ENCODE measurements at regions not wholly inside any gene's neighbourhood (a gene's known extent, or its start where the extent isn't known, plus 50 kb on each side); places are given as distances from the start of the nearest gene placed in this dataset.
A peak's percentile ranks its signal among the peaks of the same experiment; 100 is the strongest.
"Not testable (repeated sequence)": the region's sequence is repeated elsewhere in the genome, so short reads cannot be mapped to it uniquely, and the experiment has no call there.

DNA sequence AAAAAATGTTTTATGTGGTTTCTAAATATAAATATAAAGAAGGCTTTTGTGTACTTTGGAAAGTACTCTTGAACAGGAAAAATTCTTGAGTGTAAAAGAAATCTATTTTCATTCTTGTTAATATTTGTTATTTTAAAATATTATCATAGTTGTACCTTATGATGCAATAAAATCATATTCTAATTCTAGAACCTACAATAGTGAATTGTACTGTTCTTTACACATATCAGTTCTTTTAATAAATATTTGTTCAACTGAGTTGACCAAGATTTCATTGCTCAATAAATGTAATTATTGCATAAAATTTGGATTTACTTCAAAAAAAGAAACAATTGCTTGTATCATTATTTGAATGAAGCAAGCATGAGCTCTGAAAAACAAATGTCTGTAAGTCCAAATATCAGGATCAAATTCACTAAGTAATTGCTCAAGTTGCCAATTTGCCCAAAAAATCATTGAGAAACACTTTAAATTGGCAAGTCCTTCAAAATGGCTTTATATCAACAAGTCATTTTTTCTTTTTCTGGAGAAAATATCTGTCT lies 191.6 kb upstream of the SLC16A7 start:
- no peak for FAIRE-seq

DNA sequence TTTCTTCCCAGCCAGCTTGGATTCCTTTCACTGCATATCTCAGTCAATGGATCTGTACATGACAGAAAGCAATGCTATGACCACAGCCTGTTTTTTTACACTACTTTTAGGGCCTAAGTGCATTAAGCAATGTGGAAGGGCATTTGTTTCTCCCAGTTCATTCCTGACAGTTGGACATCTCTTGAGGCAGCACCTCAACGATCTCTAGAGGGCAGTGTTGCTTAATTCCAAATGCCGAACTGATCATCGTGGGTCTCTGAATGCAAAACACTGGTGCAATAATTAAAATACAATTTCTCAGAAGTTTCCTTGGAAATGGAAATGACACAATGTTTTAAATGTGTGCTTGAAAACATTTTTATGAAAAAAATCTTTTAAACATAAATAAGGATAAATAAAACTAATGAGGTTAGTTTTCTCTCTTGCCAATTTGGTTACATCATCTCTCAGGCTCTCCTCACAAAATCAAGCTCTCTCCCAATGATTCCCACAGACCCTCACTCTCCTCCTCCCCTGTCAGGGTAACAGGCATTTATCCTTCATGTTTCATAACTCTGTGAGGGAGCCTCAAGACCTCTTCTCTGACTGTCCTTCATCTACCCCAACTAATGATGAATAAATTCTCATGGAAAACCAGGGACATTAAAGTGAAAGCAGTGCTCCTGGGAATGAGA lies 192.4 kb upstream of the SLC16A7 start:
- peak; percentile 56 for FAIRE-seq

DNA sequence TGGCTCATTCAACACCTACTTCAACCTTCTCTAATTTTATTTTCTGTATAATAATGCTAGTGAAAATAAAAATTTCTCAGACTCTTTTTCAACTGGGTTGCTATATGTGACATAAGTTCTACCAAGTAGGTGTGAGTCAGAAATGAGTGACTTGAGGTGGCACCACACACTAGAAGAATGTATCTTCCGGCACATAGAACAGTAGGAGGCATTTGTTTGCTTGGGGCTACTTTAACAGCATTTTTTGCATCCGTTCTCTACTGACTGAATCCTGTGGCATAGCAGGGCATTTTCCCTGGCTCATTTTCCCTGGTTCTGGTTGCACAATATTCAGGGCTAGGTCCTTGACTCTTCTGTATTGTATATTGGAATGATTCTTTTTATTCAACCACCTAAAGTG lies 194.0 kb upstream of the SLC16A7 start:
- no peak for FAIRE-seq

DNA sequence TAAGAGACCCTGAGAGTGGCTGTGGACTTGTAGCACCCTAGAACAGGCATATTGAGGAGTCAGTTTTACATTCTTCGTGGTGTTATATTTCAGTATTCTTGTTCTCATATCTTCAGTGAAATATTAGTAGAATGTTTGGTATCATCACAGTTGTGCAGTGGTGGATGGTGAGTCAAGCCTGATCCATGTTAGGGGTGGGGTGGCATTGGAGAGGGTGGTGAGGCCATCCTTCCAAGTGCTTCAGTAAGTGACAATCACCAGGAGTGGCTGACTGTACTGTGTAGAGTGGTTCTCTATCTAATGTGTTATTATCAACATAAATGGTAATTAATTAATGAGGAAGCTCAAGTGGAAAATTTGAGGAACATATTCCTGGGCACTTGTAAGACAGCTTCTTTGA lies 197.7 kb upstream of the SLC16A7 start:
- FAIRE-seq = no peak

DNA sequence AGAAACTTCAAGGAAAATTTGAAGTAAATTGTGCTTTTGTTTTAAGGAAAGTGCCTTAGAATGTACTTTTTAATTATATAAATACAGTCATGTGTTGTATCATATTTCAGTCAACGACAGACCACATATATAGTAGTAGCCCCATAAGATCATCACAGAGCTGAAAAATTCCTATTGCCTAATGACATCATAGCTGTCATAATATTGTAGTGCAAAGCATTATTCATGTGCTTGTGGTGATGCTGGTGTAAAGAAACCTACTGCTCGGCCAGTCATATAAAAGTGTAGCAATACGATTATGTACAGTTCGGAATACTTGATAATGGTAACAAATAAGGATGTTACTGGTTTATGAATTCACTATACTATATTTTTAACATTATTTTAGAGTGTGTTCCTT lies 198.9 kb upstream of the SLC16A7 start:
- FAIRE-seq = no peak

DNA sequence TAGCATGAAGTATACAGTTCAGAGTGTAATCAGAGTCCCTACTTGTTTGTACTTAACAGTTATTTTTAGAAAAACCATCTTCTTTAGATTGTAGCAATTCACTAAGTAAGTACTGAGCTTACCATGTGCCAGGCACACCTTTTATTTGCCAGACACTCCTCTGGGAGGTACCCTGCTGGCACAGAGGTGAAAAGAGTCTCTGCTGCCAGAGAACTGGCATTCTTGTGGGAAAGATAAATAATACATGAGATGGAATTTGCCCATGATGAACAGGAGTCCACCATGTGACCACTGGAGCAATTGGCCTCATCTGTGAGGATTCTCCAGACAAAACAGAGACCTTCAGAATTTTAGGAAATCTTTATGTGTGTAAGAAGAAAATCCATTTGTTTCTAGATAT lies 199.3 kb upstream of the SLC16A7 start:
- no peak for FAIRE-seq

DNA sequence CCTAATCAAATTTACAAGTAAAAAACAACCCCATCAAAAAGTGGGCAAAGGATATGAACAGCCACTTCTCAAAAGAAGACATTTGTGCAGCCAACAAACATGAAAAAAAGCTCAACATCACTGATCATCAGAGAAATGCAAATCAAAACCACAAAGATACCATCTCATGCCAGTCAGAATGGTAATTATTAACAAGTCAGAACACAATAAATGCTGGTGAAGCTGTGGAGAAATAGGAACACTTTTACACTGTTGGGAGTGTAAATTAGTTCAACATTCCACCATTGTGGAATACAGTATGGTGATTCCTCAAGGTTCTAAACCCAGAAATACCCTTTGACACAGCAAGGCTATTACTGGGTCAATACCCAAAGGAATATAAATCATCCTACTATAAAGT lies 200.5 kb upstream of the SLC16A7 start:
- FAIRE-seq = not testable (repeated sequence)

DNA sequence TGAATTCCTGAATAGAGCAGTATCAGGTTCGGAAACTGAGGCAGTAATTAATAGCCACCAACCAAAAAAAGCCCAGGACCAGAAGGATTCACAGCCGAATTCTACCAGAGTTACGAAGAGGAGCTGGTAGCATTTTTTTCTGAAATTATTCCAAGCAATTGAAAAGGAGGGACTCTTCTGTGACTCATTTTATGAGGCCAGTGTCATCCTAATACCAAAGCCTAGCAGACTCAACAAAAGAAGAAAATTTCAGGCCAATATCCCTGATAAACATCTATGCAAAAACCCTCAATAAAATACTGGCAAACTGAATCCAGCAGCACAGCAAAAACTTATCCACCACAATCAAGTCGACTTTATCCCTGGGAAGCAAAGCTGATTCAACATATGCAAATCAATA lies 202.3 kb upstream of the SLC16A7 start:
- FAIRE-seq = no peak

DNA sequence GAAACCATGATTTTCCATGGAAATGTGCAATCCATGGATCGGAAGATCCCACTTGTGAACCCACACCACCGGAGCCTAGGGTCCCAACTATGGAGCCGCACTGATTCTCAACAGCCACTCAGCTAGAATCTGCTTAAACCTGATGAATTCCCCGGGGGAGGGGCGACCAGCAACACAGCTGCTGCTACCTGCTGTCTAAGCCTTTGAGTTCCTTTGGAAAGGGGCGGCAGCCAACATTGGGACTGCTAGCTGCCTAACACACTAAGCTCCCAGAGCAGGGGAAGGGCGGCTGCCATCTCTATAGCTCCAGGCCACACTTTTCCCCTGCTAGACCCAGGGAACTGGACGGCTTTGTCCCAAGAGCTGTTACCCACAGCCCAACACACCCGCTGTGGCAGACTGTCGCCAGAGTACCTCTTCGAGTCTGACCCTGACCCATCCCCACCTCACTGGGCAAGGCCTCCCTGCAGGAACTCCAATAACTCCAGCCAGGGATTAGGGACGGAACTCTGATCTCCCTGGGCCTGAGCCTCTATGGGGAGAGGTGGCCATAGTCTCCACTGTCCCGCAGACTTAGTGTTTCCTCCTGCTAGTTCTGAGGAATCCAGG lies 205.8 kb upstream of the SLC16A7 start:
- FAIRE-seq = no peak

DNA sequence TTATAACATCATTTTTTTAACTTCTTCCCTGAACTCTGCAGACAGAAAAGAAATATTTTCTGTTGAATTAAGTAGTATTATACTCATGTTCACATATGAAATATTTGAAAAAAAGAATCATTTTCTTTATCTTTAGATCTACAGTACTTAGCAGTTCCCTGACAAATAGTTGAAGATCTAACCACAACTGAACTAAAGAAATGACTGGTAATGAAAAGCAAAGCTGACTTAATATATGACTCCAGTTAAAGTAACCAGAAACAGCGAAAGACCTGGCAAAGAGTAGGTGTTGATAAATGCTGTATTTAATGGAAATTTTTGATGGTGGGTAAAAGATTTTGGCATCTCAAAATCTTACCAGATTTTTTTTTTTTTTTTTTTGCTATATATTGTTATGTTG lies 207.1 kb upstream of the SLC16A7 start:
- no peak for FAIRE-seq

DNA sequence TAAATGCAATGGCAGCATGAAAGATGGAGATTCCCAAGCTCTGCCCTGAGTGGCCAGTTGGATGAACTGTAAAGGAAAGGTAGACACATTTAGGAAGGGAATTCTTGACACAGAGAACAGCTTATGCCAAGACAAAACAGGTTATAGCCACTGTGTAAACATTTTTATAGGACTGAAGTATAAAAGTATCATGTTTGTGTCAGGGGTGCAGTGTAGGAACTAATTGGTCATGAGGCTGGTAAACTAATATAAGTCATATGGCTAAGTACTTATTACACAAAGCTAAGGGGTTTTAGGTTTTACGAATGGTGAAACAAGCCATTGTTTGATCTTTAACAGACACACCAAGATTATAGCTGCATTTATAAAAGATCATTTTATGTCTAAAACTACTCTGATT lies 207.7 kb upstream of the SLC16A7 start:
- FAIRE-seq = no peak

DNA sequence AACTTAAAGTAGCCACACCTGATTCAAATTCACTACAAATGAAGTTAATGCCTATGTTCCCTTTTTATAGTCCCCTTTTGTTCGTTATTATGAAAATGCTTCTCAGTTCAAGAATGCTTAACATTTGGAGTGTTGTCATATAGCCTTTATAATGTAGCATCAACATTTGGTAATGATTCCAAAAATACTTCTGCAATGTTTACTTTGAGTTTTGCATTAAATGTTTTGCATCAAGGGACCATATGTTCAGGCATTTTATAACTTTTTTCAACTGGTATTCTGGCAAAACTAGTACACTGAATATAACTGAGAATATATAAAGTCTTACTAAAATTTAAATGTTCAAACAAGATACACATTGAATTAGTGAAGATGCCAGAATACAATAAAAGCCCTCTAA lies 209.6 kb upstream of the SLC16A7 start:
- no peak for FAIRE-seq

DNA sequence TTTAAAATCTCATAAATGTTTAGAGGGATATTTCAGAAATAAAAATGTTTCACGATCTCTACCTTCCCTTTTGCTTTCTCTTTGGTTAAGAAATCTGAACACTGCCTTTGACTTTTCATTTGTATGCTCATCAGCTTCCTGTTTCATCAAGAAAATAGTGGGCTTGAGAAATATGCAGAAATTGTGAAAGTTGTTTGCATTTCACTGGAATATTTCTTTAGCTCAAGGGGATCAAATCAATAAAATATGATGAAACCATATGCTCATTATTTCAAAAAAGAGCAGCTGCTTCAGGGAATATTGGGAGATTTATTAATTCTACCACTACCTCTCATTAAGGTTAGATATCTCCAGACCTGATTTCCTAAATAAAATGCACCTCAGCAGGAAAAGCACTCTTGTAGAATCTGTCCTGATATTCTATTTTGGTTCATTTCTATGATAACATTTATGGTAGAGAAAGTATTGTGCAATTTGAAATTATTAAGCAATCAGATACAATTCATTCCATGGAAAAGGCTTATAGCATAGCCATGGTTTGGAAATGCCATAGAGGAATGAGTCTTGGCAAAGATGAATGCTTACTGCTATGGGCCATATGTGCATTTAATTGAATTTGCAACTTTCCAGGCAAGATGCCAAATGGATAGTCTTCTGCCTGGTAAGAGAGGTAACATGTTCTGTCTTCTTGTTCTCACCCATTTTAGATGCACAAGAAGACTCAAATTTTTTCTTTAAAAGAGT lies 212.6 kb upstream of the SLC16A7 start:
- no peak for FAIRE-seq

DNA sequence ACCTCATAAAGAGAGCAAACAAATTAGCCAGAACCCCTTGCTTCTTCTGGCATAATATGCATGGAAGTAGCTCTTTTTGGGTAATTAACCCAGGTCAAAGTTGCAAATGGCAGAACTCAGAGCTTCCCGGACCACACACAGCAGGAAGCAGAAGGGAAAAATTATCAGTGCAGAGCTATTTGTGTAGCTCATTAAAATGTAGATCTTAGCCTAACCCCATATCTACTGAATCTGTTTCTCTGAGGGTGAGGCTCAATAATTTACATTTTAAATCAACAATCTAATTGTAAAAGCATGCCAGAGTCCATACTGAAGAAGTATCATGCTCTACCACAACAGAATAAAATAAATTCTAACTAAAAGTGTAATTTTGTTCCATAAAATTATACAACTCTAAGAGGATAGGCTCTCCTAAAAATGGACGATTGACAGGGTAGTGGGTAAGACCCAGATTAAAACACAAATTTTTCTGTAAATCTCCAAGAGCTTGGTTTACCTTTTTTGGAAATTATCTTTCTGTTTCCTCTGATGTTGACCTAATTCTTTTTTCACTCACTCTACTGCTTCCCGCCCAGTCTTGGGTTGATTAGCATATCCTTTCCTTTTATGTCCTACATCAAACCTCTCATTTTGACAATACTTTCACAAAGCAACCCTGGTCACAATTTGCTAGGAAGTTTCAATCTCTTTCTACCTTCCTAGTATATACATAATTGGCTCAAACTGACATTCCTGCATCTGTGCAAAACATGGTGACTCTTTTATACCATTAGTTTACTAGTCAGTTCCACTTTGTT lies 213.3 kb upstream of the SLC16A7 start:
- FAIRE-seq = no peak

DNA sequence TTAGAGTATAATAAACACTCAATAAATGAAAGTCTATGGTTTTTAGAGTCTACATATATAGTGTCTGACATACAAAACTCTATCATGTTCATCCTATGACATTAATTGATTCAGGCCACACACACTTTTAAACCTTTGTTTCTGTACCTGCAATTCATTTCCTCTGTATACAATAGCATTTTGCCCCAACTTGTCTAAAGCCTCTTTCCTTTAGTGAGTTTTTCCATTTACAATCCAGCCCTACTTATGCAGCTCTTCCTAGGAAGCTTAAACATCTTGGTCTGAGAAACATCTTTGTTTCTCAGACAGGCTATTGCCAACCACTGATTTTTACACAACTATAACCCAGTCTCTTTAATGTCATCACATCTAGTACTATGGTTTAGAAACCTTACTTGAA lies 214.7 kb upstream of the SLC16A7 start:
- FAIRE-seq = no peak

DNA sequence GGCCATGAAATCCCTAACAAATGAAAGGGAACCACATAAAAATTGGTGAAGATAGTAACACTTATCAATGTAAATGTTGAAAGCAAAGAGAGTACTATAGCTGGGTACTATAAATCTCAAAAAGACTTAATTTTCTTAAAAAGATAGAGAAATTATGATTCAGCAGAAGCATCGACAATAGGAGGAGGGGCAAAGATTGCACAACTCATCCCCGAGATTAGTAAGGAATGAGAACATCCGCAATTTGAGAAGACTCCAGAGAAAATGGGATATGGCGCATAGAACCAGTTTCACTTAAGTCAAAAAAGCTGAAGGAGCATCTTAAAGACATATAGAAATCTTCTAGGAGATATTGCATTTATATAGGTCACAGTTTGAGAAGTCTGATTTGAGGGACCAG lies 220.2 kb upstream of the SLC16A7 start:
- FAIRE-seq = no peak

DNA sequence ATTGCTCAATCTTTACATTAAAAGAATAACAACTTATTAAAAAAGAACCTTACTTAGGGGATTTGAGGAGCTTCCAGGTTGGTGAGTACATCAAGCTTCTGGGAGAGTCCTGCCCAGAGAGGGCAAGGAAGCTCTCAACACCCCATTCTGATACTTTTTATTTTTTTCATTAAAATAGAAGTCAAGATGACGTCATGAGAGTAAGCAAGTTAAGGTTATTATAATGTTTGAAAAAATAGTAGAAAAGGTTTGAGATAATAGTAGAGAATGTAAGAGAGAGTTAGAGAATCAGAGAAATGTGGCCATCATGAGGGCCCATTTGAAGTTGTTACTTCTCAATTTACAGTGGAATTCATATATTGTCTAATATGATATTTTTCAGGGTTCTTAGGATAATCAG lies 221.0 kb upstream of the SLC16A7 start:
- FAIRE-seq = no peak

DNA sequence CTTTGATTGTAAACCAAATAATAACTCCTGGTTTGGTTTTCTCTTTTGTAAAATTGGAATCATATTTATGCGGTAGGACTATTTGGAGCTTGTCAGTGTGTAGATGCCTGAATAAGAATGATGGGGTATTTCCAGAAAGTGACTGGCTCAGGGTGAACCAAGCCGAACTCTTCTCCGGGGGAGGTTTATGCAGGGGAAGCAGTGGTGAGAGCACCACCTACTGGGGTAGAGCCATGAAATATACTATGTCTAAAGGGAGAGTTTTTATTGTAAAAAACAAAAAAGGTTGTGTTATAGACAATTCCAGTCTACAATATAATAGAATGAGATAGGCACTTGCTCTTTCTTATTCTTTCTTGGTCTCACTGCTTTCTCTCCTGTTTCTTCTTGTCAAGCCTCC lies 222.9 kb upstream of the SLC16A7 start:
- no peak for FAIRE-seq

DNA sequence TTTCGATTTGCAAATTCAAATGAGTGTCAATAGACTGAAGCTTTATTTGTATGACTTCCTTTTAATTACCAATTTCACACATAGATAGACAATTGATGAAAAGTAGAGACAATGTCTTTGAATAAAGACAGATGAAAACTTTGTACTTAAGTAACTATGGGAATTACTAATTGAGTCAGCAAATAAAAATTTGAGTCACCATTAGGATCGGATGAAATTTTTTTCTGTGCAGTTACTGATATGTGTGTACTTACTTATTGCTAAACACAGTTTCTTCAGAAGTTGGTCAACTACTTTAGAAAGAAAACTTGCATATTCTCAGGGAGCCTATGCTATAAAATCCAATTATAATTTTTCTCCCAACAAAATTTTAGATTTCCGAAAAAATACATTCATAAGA lies 224.9 kb upstream of the SLC16A7 start:
- FAIRE-seq = no peak

DNA sequence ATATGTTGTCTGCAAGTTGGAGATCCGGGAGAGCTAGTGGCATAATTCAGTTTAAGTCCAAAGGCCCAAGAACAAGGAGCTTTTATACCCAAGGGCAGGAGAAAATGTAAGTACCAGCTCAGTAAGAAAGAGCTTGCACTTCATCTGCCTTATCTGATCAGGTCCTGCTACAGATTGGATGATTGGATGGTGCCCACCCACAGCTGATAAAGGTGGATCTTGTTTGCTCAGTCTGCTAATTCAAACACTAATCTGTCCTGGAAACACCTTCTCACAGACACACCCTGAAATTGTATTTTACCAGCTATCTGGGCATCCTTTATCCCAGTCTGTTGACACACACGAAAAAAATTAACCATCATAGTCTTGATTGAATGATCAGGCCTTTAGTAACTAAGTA lies 230.7 kb upstream of the SLC16A7 start:
- no peak for FAIRE-seq

DNA sequence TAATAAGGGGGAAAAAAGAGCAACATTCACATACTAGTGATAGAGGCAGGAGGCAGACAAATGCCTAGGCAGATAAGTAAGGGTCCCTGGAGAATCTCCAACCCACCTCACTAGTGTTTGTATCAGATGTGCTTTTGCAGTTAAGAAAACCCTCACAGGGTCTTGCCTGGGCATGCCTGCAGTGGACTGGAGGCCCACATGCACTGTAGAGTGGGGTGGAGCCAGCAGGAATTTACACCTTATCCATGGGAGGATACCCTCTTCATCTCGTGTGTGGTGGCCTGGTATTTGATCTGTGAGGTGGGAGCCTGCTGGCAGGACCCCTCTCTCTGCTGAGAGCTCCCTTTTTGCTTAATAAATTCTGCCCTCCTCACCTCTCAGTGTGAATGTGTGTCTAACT lies 238.0 kb upstream of the SLC16A7 start:
- no peak for FAIRE-seq

DNA sequence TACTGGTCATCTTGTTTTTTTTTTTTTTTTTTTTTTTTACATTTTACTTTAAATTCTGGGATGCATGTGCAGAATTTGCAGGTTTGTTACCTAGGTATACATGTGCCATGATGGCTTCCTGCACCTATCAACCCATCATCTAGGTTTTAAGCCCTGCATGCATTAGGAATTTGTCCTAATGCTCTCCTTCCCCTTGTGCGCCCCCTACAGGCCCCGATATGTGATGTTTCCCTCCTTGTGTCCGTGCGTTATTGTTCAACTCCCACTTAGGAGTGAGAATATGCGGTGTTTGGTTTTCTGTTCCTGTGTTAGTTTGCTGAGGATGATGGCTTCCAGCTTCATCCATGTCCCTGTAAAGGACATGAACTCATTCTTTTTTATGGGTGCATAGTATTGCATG lies 249.6 kb upstream of the SLC16A7 start:
- not testable (repeated sequence) for FAIRE-seq

DNA sequence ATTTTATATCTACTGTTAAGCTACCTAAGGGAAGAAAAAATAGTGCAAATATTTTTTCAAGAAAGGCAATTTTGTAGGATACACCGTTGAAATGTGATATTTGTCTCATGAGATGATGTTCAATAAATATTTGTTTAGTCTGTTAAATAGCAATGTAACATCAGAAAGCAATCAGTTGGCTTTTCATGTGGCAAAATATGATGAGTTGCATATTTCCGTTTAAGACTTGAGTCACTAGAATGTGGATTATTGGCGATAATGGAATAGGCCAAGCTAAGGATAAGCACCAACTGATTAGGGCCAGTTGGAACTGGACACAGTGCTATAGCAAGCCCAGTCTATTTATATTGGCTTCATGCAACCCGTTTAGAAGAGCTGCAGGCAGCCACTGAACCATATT lies 250.4 kb upstream of the SLC16A7 start:
- no peak for FAIRE-seq

All from G401.6 (cell line).